ENCODE measurements at regions not wholly inside any gene's neighbourhood (a gene's known extent, or its start where the extent isn't known, plus 50 kb on each side); places are given as distances from the start of the nearest gene placed in this dataset.

- H3K9me3 ChIP-seq: no peaks in the 10 kb centered on the region
- H3K4me1 ChIP-seq (ENCODE audit: insufficient read depth): peaks cover 9% of the 10 kb centered on the region
- H3K27ac ChIP-seq: no peak overlapping the region
- DNase-seq: no peak
- TF ChIP-seq CTCF (IDR thresholded peaks at IDR 0.05): no peak
- TF ChIP-seq EP300 (IDR thresholded peaks at IDR 0.05): no peak
- TF ChIP-seq POLR2A (IDR thresholded peaks at IDR 0.05): no peak
- intact Hi-C loops (cut with DNase I): no loop called here
- H3K27me3 ChIP-seq: no peaks in the 10 kb centered on the region
- no peak overlapping the region for H3K4me3 ChIP-seq
- no peaks in the 10 kb centered on the region for H3K36me3 ChIP-seq
Observed at GRCh38 chr19:28285078-28285477, 927.9 kb downstream of the UQCRFS1 start.

GRCh38 chr19:28284389-28284788 is 928.6 kb downstream of the UQCRFS1 start:
- Histone ChIP-seq H3K27me3 (no peaks in the 10 kb centered on the region), H3K4me3 (no peak overlapping the region), H3K9me3 (no peaks in the 10 kb centered on the region), H3K4me1 (ENCODE audit: insufficient read depth) (peaks cover 9% of the 10 kb centered on the region), H3K36me3 (no peaks in the 10 kb centered on the region), H3K27ac (no peak overlapping the region)
- no peak for DNase-seq
- intact Hi-C loops (cut with DNase I): no loop called here
- TF ChIP-seq POLR2A (IDR thresholded peaks at IDR 0.05) (no peak), EP300 (IDR thresholded peaks at IDR 0.05) (no peak), CTCF (IDR thresholded peaks at IDR 0.05) (no peak)

DNA sequence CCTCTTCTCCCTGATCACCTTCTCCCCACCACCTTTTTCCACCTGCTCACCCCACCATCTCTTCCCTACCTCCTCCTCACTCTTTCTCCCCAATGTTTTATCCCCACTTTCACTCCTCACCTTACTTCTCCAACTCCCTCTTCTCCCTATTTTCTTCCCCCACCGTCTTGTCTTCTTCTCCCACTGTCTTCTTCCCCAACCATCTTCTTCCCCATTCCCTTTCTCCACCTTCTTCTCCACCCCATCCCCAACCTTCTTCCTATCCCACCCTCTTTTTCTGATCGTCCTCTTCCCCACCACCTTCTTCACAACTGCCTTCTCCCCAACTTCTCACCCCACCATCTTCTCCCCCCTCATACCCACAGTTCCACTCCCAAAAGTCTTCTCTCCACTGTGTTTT is 929.4 kb downstream of the UQCRFS1 start:
- intact Hi-C loops (cut with DNase I): no loop called here
- DNase-seq: no peak
- Histone ChIP-seq H3K9me3 (no peaks in the 10 kb centered on the region), H3K27ac (no peak overlapping the region), H3K27me3 (no peaks in the 10 kb centered on the region), H3K36me3 (no peaks in the 10 kb centered on the region), H3K4me1 (ENCODE audit: insufficient read depth) (peaks cover 4% of the 10 kb centered on the region), H3K4me3 (no peak overlapping the region)
- WGBS, 3 donors: 84 to 86% (median 85%) methylated on average over 2 of the region's 2 CpGs
- TF ChIP-seq POLR2A (IDR thresholded peaks at IDR 0.05): no peak
- no peak for TF ChIP-seq EP300 (IDR thresholded peaks at IDR 0.05)

GRCh38 chr19:28281676-28282075 is 931.3 kb downstream of the UQCRFS1 start:
- TF ChIP-seq POLR2A (IDR thresholded peaks at IDR 0.05): no peak
- TF ChIP-seq CTCF (IDR thresholded peaks at IDR 0.05): no peak
- no peak for TF ChIP-seq EP300 (IDR thresholded peaks at IDR 0.05)
- intact Hi-C loops (cut with DNase I): no loop called here
- DNase-seq: no peak
- Histone ChIP-seq H3K27me3 (no peaks in the 10 kb centered on the region), H3K4me3 (no peak overlapping the region), H3K27ac (no peak overlapping the region), H3K4me1 (ENCODE audit: insufficient read depth) (no peaks in the 10 kb centered on the region), H3K36me3 (no peaks in the 10 kb centered on the region), H3K9me3 (no peaks in the 10 kb centered on the region)
- 89 to 96% (median 96%) methylated on average over 1 of the region's 1 CpG for WGBS, 3 donors

DNA sequence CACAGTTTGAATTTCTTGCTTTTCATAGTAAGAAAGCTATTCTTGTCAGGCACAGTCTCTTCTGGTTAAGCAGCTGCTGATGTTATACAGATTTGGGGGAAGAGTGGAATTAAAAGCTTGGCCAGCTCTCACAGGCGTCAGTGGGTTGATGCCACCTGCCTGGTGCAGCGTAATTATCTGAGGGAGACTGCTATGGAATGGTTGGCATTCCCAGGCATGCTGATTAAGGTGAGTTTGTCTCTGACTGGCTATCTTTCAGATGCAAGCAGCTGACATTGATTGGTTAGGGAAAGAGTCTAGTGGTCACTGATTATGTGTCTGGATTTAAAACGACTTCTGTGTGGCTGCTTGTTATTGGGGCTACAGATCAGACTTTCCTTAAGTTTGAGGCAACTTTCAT is 948.4 kb downstream of the UQCRFS1 start:
- intact Hi-C loops (cut with DNase I): no loop called here
- DNase-seq: no peak
- no peaks in the 10 kb centered on the region for H3K36me3 ChIP-seq
- no peak for TF ChIP-seq CTCF (IDR thresholded peaks at IDR 0.05)
- TF ChIP-seq POLR2A (IDR thresholded peaks at IDR 0.05): no peak
- TF ChIP-seq EP300 (IDR thresholded peaks at IDR 0.05): no peak
- H3K27ac ChIP-seq: no peak overlapping the region
- no peak overlapping the region for H3K4me3 ChIP-seq
- H3K27me3 ChIP-seq: no peaks in the 10 kb centered on the region
- H3K4me1 ChIP-seq (ENCODE audit: insufficient read depth): no peaks in the 10 kb centered on the region
- WGBS, 3 donors: 18 to 49% (median 23%) methylated on average over 3 of the region's 3 CpGs
- H3K9me3 ChIP-seq: no peaks in the 10 kb centered on the region
